Osteoblast (primary cell): ENCODE measurements at regions not wholly inside any gene's neighbourhood (a gene's known extent, or its start where the extent isn't known, plus 50 kb on each side); places are given as distances from the start of the nearest gene placed in this dataset.

ENCODE experiments used
- DNase-seq: peaks from one replicate; pipeline ENCODE4 v3.0.0; 2011; ENCODE audit warnings: low spot score, mixed read lengths; ENCODE audit not compliant: insufficient read length; ENCODE audit errors: missing footprints
- H2AFZ ChIP-seq: 2 replicates; pipeline ENCODE4 v1.6.0; 2011; ENCODE audit warnings: mild to moderate bottlenecking, low read length
- H3K27ac ChIP-seq: 2 replicates; pipeline ENCODE4 v1.5.1; 2011; ENCODE audit warnings: mild to moderate bottlenecking, low read depth, low read length, moderate library complexity
- H3K27me3 ChIP-seq: 2 replicates; pipeline ENCODE4 v1.6.0; 2012; ENCODE audit warnings: mild to moderate bottlenecking, control low read depth, inconsistent platforms, low read length, moderate library complexity; ENCODE audit not compliant: insufficient read depth
- H3K36me3 ChIP-seq: 2 replicates; pipeline ENCODE4 v1.5.1; 2011; ENCODE audit warnings: mild to moderate bottlenecking, low read length, control low read depth, moderate library complexity; ENCODE audit not compliant: insufficient read depth
- H3K4me1 ChIP-seq: 2 replicates; pipeline ENCODE4 v1.5.1; 2011; ENCODE audit warnings: mild to moderate bottlenecking, low read length, control low read depth, moderate library complexity; ENCODE audit not compliant: insufficient read depth
- H3K4me2 ChIP-seq: 2 replicates; pipeline ENCODE4 v1.6.0; 2011; ENCODE audit warnings: mild to moderate bottlenecking, low read length; ENCODE audit not compliant: insufficient read depth
- H3K4me3 ChIP-seq: fragments of 200-600 bp; sonication (generic); 3 replicates; pipeline ENCODE4 v1.5.1; 2012; ENCODE audit warnings: mild to moderate bottlenecking, low read length, inconsistent platforms; ENCODE audit not compliant: insufficient read depth
- H3K79me2 ChIP-seq: 2 replicates; pipeline ENCODE4 v1.6.0; 2012; ENCODE audit warnings: mild to moderate bottlenecking, low read length, control low read depth, inconsistent platforms; ENCODE audit not compliant: insufficient read depth
- H3K9me3 ChIP-seq: 2 replicates; pipeline ENCODE4 v1.5.1; 2011; ENCODE audit warnings: low read depth, low read length, control low read depth
- H4K20me1 ChIP-seq: 2 replicates; pipeline ENCODE4 v1.6.0; 2012; ENCODE audit warnings: mild to moderate bottlenecking, low read length, control low read depth; ENCODE audit not compliant: insufficient read depth
- TF ChIP-seq, protein P1 (sequence below): IDR thresholded peaks from 2 replicates; pipeline ENCODE4 v1.5.1; 2011; ENCODE audit warnings: mild to moderate bottlenecking, low read depth, low read length, moderate library complexity; ENCODE audit errors: extremely low read depth

DNA sequence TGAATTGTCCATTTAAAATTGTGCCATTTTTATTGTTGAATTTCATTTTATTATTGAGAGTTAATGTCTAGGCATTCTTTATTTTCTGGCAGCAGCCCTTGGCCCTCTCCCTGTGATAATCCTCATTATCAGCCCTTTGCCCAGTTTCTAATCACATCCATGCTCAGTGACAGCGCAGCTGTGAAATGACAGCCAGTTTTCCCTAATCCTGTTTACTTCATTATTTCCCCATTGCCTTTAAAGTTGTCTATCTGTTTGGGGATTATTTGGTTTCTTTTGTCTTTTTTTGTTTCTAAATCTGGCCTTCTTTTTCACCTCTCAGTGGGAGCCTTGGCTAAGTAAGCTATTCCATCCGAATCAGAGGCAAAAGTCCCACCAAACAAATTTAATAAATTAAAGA lies 476.9 kb downstream of the SLC6A15 start:
- no peaks in the 10 kb centered on the region for H3K9me3 ChIP-seq
- no peaks in the 10 kb centered on the region for H4K20me1 ChIP-seq
- no peaks in the 10 kb centered on the region for H3K36me3 ChIP-seq
- H3K4me3 ChIP-seq, result no peak overlapping the region
- H3K79me2 ChIP-seq, result no peaks in the 10 kb centered on the region
- DNase-seq, result no peak
- no peaks in the 10 kb centered on the region for H3K4me1 ChIP-seq
- TF ChIP-seq, protein P1, sequence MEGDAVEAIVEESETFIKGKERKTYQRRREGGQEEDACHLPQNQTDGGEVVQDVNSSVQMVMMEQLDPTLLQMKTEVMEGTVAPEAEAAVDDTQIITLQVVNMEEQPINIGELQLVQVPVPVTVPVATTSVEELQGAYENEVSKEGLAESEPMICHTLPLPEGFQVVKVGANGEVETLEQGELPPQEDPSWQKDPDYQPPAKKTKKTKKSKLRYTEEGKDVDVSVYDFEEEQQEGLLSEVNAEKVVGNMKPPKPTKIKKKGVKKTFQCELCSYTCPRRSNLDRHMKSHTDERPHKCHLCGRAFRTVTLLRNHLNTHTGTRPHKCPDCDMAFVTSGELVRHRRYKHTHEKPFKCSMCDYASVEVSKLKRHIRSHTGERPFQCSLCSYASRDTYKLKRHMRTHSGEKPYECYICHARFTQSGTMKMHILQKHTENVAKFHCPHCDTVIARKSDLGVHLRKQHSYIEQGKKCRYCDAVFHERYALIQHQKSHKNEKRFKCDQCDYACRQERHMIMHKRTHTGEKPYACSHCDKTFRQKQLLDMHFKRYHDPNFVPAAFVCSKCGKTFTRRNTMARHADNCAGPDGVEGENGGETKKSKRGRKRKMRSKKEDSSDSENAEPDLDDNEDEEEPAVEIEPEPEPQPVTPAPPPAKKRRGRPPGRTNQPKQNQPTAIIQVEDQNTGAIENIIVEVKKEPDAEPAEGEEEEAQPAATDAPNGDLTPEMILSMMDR, result no peak
- H3K4me2 ChIP-seq, result no peak overlapping the region
- no peaks in the 10 kb centered on the region for H3K27me3 ChIP-seq
- no peak overlapping the region for H3K27ac ChIP-seq
- H2AFZ ChIP-seq, result no peak overlapping the region

DNA sequence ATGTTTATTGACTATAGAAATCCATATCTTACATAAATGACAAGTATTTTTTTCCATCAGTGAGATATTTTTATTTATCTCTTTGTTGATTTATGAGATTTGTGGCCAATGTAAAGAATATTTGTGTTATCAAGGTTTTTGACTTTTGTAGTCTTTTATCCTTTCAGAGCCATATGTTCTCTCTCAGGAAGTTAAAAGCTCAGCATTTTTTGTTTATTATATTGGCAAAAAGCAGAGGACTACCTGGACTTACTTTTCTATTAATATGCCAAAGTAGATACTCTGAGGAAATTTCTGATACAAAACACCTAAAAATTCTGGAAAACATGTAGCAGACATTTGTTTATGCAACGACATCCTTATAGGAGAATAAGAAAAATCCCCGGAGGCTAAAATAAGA lies 490.3 kb downstream of the SLC6A15 start:
- TF ChIP-seq, protein P1, result no peak
- Histone ChIP-seq H3K4me3 (no peak overlapping the region), H3K36me3 (no peaks in the 10 kb centered on the region), H2AFZ (no peak overlapping the region), H3K27ac (no peak overlapping the region), H3K9me3 (no peaks in the 10 kb centered on the region), H3K79me2 (no peaks in the 10 kb centered on the region), H3K4me2 (no peak overlapping the region), H4K20me1 (no peaks in the 10 kb centered on the region), H3K4me1 (no peaks in the 10 kb centered on the region), H3K27me3 (no peaks in the 10 kb centered on the region)
- no peak for DNase-seq

GRCh38 chr12:84421103-84421502 lies 491.5 kb downstream of the SLC6A15 start:
- Histone ChIP-seq H3K4me1 (no peaks in the 10 kb centered on the region), H3K4me2 (no peak overlapping the region), H4K20me1 (no peaks in the 10 kb centered on the region), H3K4me3 (no peak overlapping the region), H3K9me3 (no peaks in the 10 kb centered on the region), H3K27me3 (no peaks in the 10 kb centered on the region), H2AFZ (no peak overlapping the region), H3K36me3 (no peaks in the 10 kb centered on the region), H3K79me2 (no peaks in the 10 kb centered on the region), H3K27ac (no peak overlapping the region)
- DNase-seq, result no peak
- TF ChIP-seq, protein P1, result no peak

DNA sequence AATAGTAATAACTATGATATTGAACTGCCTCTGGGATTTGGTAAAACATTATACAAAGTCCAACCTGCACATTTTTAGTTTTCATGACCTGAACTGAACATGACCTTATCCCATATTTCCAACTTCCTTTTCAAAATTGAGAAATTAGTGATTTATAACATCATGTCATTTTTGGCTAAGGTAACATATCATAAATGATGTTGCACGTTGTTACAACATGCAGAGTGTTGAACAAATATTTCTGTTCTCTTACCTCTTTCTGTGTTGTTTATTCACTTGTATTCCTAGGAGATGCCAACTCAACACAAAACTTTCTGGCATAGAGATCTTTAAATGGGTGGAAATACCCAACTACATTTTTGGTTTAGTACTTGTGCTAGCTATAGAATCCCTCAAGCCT lies 496.0 kb downstream of the SLC6A15 start:
- Histone ChIP-seq H3K9me3 (no peaks in the 10 kb centered on the region), H3K27ac (no peak overlapping the region), H2AFZ (no peak overlapping the region), H4K20me1 (no peaks in the 10 kb centered on the region), H3K27me3 (no peaks in the 10 kb centered on the region), H3K36me3 (no peaks in the 10 kb centered on the region), H3K4me1 (no peaks in the 10 kb centered on the region), H3K79me2 (no peaks in the 10 kb centered on the region), H3K4me2 (no peak overlapping the region), H3K4me3 (no peak overlapping the region)
- no peak for DNase-seq
- TF ChIP-seq, protein P1, result no peak
